Liver (tissue), 8 donors: ENCODE measurements at regions not wholly inside any gene's neighbourhood (a gene's known extent, or its start where the extent isn't known, plus 50 kb on each side); places are given as distances from the start of the nearest gene placed in this dataset.

Experiments
- DNase-seq: peaks from one replicate; pipeline ENCODE4 v3.0.0-alpha.2; 2017; ENCODE audit warnings: low spot score
- H3K27ac ChIP-seq, 2 donors: one replicate each; pipeline ENCODE4 v1.7.0; 2013; ENCODE audit warnings: inconsistent platforms in 2 of 2, low read length in 2 of 2, control low read depth in 1 of 2, low read depth in 1 of 2, mild to moderate bottlenecking in 1 of 2
- H3K27me3 ChIP-seq, 4 donors: one replicate each; pipeline versions ENCODE4 v1.6.1 to v1.7.0; 2013; ENCODE audit warnings: low read length in 3 of 4, inconsistent platforms in 1 of 4, mild to moderate bottlenecking in 1 of 4, moderate library complexity in 1 of 4; ENCODE audit not compliant: control insufficient read depth in 4 of 4, insufficient read depth in 4 of 4
- H3K36me3 ChIP-seq, 4 donors: one replicate each; pipeline versions ENCODE4 v1.6.1 to v1.7.0; 2013; ENCODE audit warnings: low read length in 3 of 4, mild to moderate bottlenecking in 3 of 4, low read depth in 1 of 4, moderate library complexity in 1 of 4; ENCODE audit not compliant: control insufficient read depth in 4 of 4, insufficient read depth in 3 of 4
- H3K4me1 ChIP-seq, 4 donors: one replicate each; pipeline versions ENCODE4 v1.6.1 to v1.7.0; 2013; ENCODE audit warnings: low read length in 3 of 4, mild to moderate bottlenecking in 3 of 4, moderate library complexity in 1 of 4; ENCODE audit not compliant: control insufficient read depth in 4 of 4, insufficient read depth in 4 of 4
- H3K4me3 ChIP-seq, 3 donors: one replicate each; pipeline versions ENCODE4 v1.6.1 to v1.7.0; 2013; ENCODE audit warnings: low read length in 3 of 3, control low read depth in 1 of 3, low read depth in 1 of 3, mild to moderate bottlenecking in 1 of 3
- H3K9ac ChIP-seq, 2 donors: one replicate each; pipeline ENCODE4 v1.7.0; 2013; ENCODE audit warnings: low read length in 2 of 2, mild to moderate bottlenecking in 2 of 2, moderate library complexity in 2 of 2, control low read depth in 1 of 2, low read depth in 1 of 2
- H3K9me3 ChIP-seq, 4 donors: one replicate each; pipeline versions ENCODE4 v1.6.1 to v1.7.0; 2013; ENCODE audit warnings: low read length in 3 of 4; ENCODE audit not compliant: control insufficient read depth in 4 of 4
- FOXA1 ChIP-seq: IDR thresholded peaks from 2 replicates; pipeline ENCODE4 v1.6.1; 2016; ENCODE audit warnings: antibody characterized with exemption
- FOXA2 ChIP-seq: IDR thresholded peaks from 2 replicates; pipeline ENCODE4 v1.6.1; 2016; ENCODE audit warnings: antibody characterized with exemption
- GABPA ChIP-seq, 2 donors: IDR thresholded peaks in 1 of 2; conservative IDR thresholded peaks in 1 of 2; 2 replicates each; pipeline ENCODE4 v1.6.1; 2016; ENCODE audit warnings: antibody characterized with exemption in 2 of 2, mild to moderate bottlenecking in 1 of 2, moderate library complexity in 1 of 2
- HNF4A ChIP-seq, 2 donors: conservative IDR thresholded peaks; 2 replicates each; pipeline ENCODE4 v1.6.1; 2016; ENCODE audit warnings: antibody characterized with exemption in 2 of 2, mild to moderate bottlenecking in 2 of 2
- HNF4G ChIP-seq: IDR thresholded peaks from 2 replicates; pipeline ENCODE4 v1.6.1; 2016; ENCODE audit warnings: antibody characterized with exemption
- JUND ChIP-seq, 2 donors: IDR thresholded peaks; 2 replicates each; pipeline ENCODE4 v1.6.1; 2016; ENCODE audit warnings: antibody characterized with exemption in 2 of 2
- NR2F2 ChIP-seq: IDR thresholded peaks from 2 replicates; pipeline ENCODE4 v1.6.1; 2016; ENCODE audit warnings: antibody characterized with exemption
- RAD21 ChIP-seq, 2 donors: IDR thresholded peaks; 2 replicates each; pipeline ENCODE4 v1.6.1; 2016; ENCODE audit warnings: antibody characterized with exemption in 2 of 2, mild to moderate bottlenecking in 2 of 2
- RXRA ChIP-seq, 2 donors: IDR thresholded peaks; 2 replicates each; pipeline ENCODE4 v1.6.1; 2017 to 2018; ENCODE audit warnings: antibody characterized with exemption in 2 of 2, mild to moderate bottlenecking in 1 of 2
- SP1 ChIP-seq: IDR thresholded peaks from 2 replicates; pipeline ENCODE4 v1.6.1; 2018; ENCODE audit warnings: antibody characterized with exemption, mild to moderate bottlenecking
- TAF1 ChIP-seq: conservative IDR thresholded peaks from 2 replicates; pipeline ENCODE4 v1.6.1; 2016; ENCODE audit warnings: antibody characterized with exemption, mild to moderate bottlenecking
- YY1 ChIP-seq: IDR thresholded peaks from 2 replicates; pipeline ENCODE4 v1.6.1; 2016; ENCODE audit warnings: antibody characterized with exemption, mild to moderate bottlenecking
- WGBS: extraction: QIAGEN DNeasy Blood & Tissue Kit; methylation state at CpG from one replicate; pipeline ENCODE4 v1.1.7; 2013; 5-methylcytosine and 5-hydroxymethylcytosine counted together
- TF ChIP-seq, protein P1 (sequence below): fragments of 150-350 bp; IDR thresholded peaks from 2 replicates; pipeline ENCODE4 v1.5.1; 2017; ENCODE audit warnings: improper control_type of control experiment, low read depth, low read length; ENCODE audit not compliant: missing input control
- TF ChIP-seq, protein P2 (sequence below): IDR thresholded peaks from 2 replicates; pipeline ENCODE4 v1.6.1; 2016; ENCODE audit warnings: antibody characterized with exemption
- TF ChIP-seq, protein P3 (sequence below): IDR thresholded peaks from 2 replicates; pipeline ENCODE4 v1.6.1; 2016; ENCODE audit warnings: antibody characterized with exemption
- TF ChIP-seq, protein P4 (sequence below): IDR thresholded peaks from 2 replicates; pipeline ENCODE4 v1.6.1; 2016; ENCODE audit warnings: antibody characterized with exemption
- donor health status: healthy.
- donor health status: healthy.
- donor health status: healthy.
- donor health status: healthy.
- donor health status: healthy.

DNA sequence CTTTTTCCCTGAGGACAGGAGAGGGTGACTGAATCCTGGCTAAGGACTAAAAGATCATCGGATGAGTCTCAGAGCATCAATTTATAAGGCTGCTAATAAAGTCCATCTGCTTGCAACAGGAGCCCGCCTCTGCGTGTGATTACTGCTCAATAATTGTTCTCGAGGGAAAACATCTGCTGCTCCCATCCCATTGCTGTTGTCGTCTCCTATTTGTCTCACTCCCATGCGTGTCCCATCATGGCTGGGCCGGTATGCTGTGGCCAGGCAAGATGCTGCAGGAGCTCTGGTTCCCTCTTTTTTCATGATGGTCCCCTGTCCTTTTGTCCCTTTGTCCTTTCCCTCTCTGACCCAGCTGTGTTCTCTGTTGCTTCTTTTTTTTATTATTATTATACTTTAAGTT, 121.2 kb downstream of the SPATA19 start (continued):
- TF ChIP-seq, protein P1, sequence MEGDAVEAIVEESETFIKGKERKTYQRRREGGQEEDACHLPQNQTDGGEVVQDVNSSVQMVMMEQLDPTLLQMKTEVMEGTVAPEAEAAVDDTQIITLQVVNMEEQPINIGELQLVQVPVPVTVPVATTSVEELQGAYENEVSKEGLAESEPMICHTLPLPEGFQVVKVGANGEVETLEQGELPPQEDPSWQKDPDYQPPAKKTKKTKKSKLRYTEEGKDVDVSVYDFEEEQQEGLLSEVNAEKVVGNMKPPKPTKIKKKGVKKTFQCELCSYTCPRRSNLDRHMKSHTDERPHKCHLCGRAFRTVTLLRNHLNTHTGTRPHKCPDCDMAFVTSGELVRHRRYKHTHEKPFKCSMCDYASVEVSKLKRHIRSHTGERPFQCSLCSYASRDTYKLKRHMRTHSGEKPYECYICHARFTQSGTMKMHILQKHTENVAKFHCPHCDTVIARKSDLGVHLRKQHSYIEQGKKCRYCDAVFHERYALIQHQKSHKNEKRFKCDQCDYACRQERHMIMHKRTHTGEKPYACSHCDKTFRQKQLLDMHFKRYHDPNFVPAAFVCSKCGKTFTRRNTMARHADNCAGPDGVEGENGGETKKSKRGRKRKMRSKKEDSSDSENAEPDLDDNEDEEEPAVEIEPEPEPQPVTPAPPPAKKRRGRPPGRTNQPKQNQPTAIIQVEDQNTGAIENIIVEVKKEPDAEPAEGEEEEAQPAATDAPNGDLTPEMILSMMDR = no peak
- TF ChIP-seq YY1 (no peak), HNF4G (no peak), RAD21 (IDR thresholded peaks at IDR 0.05) (no peak), FOXA2 (no peak), TAF1 (no peak), SP1 (no peak), FOXA1 (no peak), JUND (IDR thresholded peaks at IDR 0.05) (no peak)
- TF ChIP-seq, protein P2, sequence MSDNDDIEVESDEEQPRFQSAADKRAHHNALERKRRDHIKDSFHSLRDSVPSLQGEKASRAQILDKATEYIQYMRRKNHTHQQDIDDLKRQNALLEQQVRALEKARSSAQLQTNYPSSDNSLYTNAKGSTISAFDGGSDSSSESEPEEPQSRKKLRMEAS = no peak

DNA sequence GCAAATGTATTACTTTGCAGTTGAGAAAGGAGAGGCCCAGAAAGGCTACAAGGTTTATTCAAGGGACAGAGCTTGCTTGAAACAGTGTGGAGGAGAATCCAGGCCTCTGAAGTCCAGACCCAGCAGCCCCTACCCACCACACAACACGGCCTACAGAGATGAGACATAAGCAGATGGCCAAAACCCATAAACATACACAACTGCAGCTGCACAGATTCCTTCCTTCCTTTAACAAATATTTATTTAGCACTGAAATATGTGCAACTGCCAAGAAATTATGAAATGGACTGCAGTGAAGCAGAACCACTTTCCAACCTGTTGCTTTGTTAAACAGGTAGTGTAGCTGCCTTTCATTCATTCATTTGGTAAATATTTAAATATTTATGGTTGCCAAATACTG, 122.3 kb downstream of the SPATA19 start:
- TF ChIP-seq FOXA2 (no peak), SP1 (no peak), TAF1 (no peak)
- TF ChIP-seq, protein P2 = no peak
- H3K27ac ChIP-seq = no peak overlapping the region
- no peaks in the 10 kb centered on the region for H3K4me1 ChIP-seq
- WGBS = 48% methylated on average over 1 of the region's 1 CpG
- no peak overlapping the region for H3K4me3 ChIP-seq
- no peaks in the 10 kb centered on the region for H3K9me3 ChIP-seq
- H3K27me3 ChIP-seq = peaks cover 0 to 3% (median 0%) of the 10 kb centered on the region in 4 donors
- no peaks in the 10 kb centered on the region for H3K36me3 ChIP-seq
- no peak overlapping the region for H3K9ac ChIP-seq
- no peak for DNase-seq

DNA sequence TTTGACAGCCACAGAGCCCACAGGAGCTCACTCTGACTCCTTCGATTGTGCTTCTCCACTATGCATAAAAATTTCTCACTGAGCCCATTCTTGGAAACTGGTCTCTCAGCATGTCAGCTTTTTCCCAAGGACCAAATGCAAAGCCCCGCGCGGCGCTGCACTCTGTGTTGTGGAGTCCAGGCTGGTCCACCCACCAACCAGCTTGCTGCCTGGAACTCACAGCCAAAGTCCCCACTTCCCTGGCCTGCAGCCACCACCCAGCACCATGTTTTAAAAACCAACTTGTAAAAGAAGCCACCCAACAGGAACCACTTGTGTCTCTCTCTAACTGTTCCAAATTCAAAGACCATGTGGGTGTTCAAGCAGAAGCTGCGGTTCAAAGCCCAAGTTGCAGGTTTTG, 124.4 kb downstream of the SPATA19 start:
- no peak overlapping the region for H3K27ac ChIP-seq
- no peaks in the 10 kb centered on the region for H3K36me3 ChIP-seq
- H3K9ac ChIP-seq = no peak overlapping the region
- no peak for DNase-seq
- no peaks in the 10 kb centered on the region for H3K9me3 ChIP-seq
- TF ChIP-seq NR2F2 (no peak), YY1 (no peak), FOXA2 (no peak), HNF4G (no peak), RXRA (IDR thresholded peaks at IDR 0.05) (no peak), HNF4A (conservative IDR thresholded peaks at IDR 0.05) (no peak), GABPA (IDR thresholded peaks at IDR 0.05 in 1 of 2, conservative IDR thresholded peaks at IDR 0.05 in 1 of 2) (no peak), RAD21 (IDR thresholded peaks at IDR 0.05) (no peak), FOXA1 (no peak)
- TF ChIP-seq, protein P3, sequence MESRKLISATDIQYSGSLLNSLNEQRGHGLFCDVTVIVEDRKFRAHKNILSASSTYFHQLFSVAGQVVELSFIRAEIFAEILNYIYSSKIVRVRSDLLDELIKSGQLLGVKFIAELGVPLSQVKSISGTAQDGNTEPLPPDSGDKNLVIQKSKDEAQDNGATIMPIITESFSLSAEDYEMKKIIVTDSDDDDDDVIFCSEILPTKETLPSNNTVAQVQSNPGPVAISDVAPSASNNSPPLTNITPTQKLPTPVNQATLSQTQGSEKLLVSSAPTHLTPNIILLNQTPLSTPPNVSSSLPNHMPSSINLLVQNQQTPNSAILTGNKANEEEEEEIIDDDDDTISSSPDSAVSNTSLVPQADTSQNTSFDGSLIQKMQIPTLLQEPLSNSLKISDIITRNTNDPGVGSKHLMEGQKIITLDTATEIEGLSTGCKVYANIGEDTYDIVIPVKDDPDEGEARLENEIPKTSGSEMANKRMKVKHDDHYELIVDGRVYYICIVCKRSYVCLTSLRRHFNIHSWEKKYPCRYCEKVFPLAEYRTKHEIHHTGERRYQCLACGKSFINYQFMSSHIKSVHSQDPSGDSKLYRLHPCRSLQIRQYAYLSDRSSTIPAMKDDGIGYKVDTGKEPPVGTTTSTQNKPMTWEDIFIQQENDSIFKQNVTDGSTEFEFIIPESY = no peak
- TF ChIP-seq, protein P4, sequence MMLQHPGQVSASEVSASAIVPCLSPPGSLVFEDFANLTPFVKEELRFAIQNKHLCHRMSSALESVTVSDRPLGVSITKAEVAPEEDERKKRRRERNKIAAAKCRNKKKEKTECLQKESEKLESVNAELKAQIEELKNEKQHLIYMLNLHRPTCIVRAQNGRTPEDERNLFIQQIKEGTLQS = no peak
- WGBS = 88% methylated on average over 6 of the region's 6 CpGs
- peaks cover 0 to 6% (median 0%) of the 10 kb centered on the region in 4 donors for H3K27me3 ChIP-seq
- H3K4me3 ChIP-seq = no peak overlapping the region
- H3K4me1 ChIP-seq = no peaks in the 10 kb centered on the region
